ENCODE measurements at regions not wholly inside any gene's neighbourhood (a gene's known extent, or its start where the extent isn't known, plus 50 kb on each side); places are given as distances from the start of the nearest gene placed in this dataset.

GRCh38 chr13:55869648-55870047, 1271.1 kb upstream of the PRR20A start:
- WGBS: 67% methylated on average over 1 of the region's 1 CpG
- Histone ChIP-seq H3K4me3 (ENCODE audit: low read depth in 1 of 3, low read length in 3 of 3) (no peak overlapping the region), H3K9me3 (ENCODE audit: control insufficient read depth in 4 of 4, low read length in 3 of 4) (peaks cover 2 to 21% (median 17%) of the 10 kb centered on the region in 4 donors), H3K9ac (ENCODE audit: low read depth in 1 of 2, low read length in 2 of 2) (no peak overlapping the region), H3K27me3 (ENCODE audit: control insufficient read depth in 4 of 4, insufficient read depth in 4 of 4, low read length in 3 of 4) (no peaks in the 10 kb centered on the region), H3K36me3 (ENCODE audit: control insufficient read depth in 4 of 4, insufficient read depth in 3 of 4, low read depth in 1 of 4, low read length in 3 of 4) (no peaks in the 10 kb centered on the region), H3K4me1 (ENCODE audit: control insufficient read depth in 4 of 4, insufficient read depth in 4 of 4, low read length in 3 of 4) (no peaks in the 10 kb centered on the region), H3K27ac (ENCODE audit: low read depth in 1 of 2, low read length in 2 of 2) (no peak overlapping the region)
- no peak for DNase-seq (ENCODE audit: low spot score)
- no peak for TF ChIP-seq SP1 (IDR thresholded peaks at IDR 0.05)
- no peak for TF ChIP-seq FOXA1 (IDR thresholded peaks at IDR 0.05)
- no peak for TF ChIP-seq ATF3 (IDR thresholded peaks at IDR 0.05)
- TF ChIP-seq GABPA (IDR thresholded peaks at IDR 0.05 in 1 of 2, conservative IDR thresholded peaks at IDR 0.05 in 1 of 2): no peak
- no peak for TF ChIP-seq FOXA2 (IDR thresholded peaks at IDR 0.05)
- TF ChIP-seq RXRA (IDR thresholded peaks at IDR 0.05): no peak
- no peak for TF ChIP-seq ZBTB33 (IDR thresholded peaks at IDR 0.05)
- no peak for TF ChIP-seq HNF4A (conservative IDR thresholded peaks at IDR 0.05)
- no peak for TF ChIP-seq RAD21 (IDR thresholded peaks at IDR 0.05)
- TF ChIP-seq EGR1 (IDR thresholded peaks at IDR 0.05; ENCODE audit: low read depth in 2 of 2): no peak
- no peak for TF ChIP-seq JUND (IDR thresholded peaks at IDR 0.05)
- no peak for TF ChIP-seq HNF4G (IDR thresholded peaks at IDR 0.05)
- no peak for TF ChIP-seq REST (IDR thresholded peaks at IDR 0.05)
- TF ChIP-seq NR2F2 (IDR thresholded peaks at IDR 0.05): no peak
- TF ChIP-seq CTCF (IDR thresholded peaks at IDR 0.05; ENCODE audit: low read depth, low read length, missing input control): no peak

GRCh38 chr13:55887561-55887960, 1253.2 kb upstream of the PRR20A start:
- DNase-seq (ENCODE audit: low spot score): no peak
- no peaks in the 10 kb centered on the region for H3K4me1 ChIP-seq (ENCODE audit: control insufficient read depth in 4 of 4, insufficient read depth in 4 of 4, low read length in 3 of 4)
- no peak overlapping the region for H3K27ac ChIP-seq (ENCODE audit: low read depth in 1 of 2, low read length in 2 of 2)
- peaks cover 0 to 3% (median 0%) of the 10 kb centered on the region in 4 donors for H3K9me3 ChIP-seq (ENCODE audit: control insufficient read depth in 4 of 4, low read length in 3 of 4)
- H3K27me3 ChIP-seq (ENCODE audit: control insufficient read depth in 4 of 4, insufficient read depth in 4 of 4, low read length in 3 of 4): no peaks in the 10 kb centered on the region
- WGBS: 85% methylated on average over 1 of the region's 1 CpG
- H3K36me3 ChIP-seq (ENCODE audit: control insufficient read depth in 4 of 4, insufficient read depth in 3 of 4, low read depth in 1 of 4, low read length in 3 of 4): no peaks in the 10 kb centered on the region
- H3K9ac ChIP-seq (ENCODE audit: low read depth in 1 of 2, low read length in 2 of 2): no peak overlapping the region
- H3K4me3 ChIP-seq (ENCODE audit: low read depth in 1 of 3, low read length in 3 of 3): no peak overlapping the region
- TF ChIP-seq NR2F2 (IDR thresholded peaks at IDR 0.05) (no peak), REST (IDR thresholded peaks at IDR 0.05) (no peak), HNF4G (IDR thresholded peaks at IDR 0.05) (no peak), EGR1 (IDR thresholded peaks at IDR 0.05; ENCODE audit: low read depth in 2 of 2) (no peak), RAD21 (IDR thresholded peaks at IDR 0.05) (no peak), TAF1 (conservative IDR thresholded peaks at IDR 0.05) (no peak), GABPA (IDR thresholded peaks at IDR 0.05 in 1 of 2, conservative IDR thresholded peaks at IDR 0.05 in 1 of 2) (no peak), SP1 (IDR thresholded peaks at IDR 0.05) (no peak), YY1 (IDR thresholded peaks at IDR 0.05) (no peak), FOXA2 (IDR thresholded peaks at IDR 0.05) (no peak), RXRA (IDR thresholded peaks at IDR 0.05) (no peak), JUND (IDR thresholded peaks at IDR 0.05) (no peak), CTCF (IDR thresholded peaks at IDR 0.05; ENCODE audit: low read depth, low read length, missing input control) (no peak), MAX (IDR thresholded peaks at IDR 0.05) (no peak)
